KMS-11 (cell line): ENCODE measurements at regions not wholly inside any gene's neighbourhood (a gene's known extent, or its start where the extent isn't known, plus 50 kb on each side); places are given as distances from the start of the nearest gene placed in this dataset.

ENCODE experiments used
- H2AFZ ChIP-seq: fragments of 200-600 bp; sonication (generic); 2 replicates; pipeline ENCODE4 v1.6.1; 2016; ENCODE audit warnings: antibody characterized with exemption, mixed run types, low read depth
- H3K27ac ChIP-seq: fragments of 200-600 bp; sonication (generic); 2 replicates; pipeline ENCODE4 v1.6.1; 2016; ENCODE audit warnings: mild to moderate bottlenecking, mixed run types
- H3K27me3 ChIP-seq: fragments of 200-600 bp; sonication (generic); 2 replicates; pipeline ENCODE4 v1.6.1; 2017; ENCODE audit warnings: mild to moderate bottlenecking, low read depth, mixed run types, moderate library complexity; ENCODE audit not compliant: insufficient read depth
- H3K36me3 ChIP-seq: fragments of 200-600 bp; sonication (generic); 2 replicates; pipeline ENCODE4 v1.6.1; 2017; ENCODE audit warnings: mild to moderate bottlenecking, mixed run types; ENCODE audit not compliant: insufficient read depth
- H3K4me1 ChIP-seq: fragments of 200-600 bp; sonication (generic); 2 replicates; pipeline ENCODE4 v1.6.1; 2016; ENCODE audit warnings: mild to moderate bottlenecking, low read depth, mixed run types; ENCODE audit not compliant: poor library complexity, severe bottlenecking
- H3K4me2 ChIP-seq: fragments of 200-600 bp; sonication (generic); 2 replicates; pipeline ENCODE4 v1.7.0; 2016; ENCODE audit warnings: mild to moderate bottlenecking, mixed run types
- H3K4me3 ChIP-seq: fragments of 200-600 bp; sonication (generic); IDR thresholded peaks from 2 replicates; pipeline ENCODE4 v1.6.1; 2017; ENCODE audit warnings: low read depth, low read length, mixed read lengths; ENCODE audit not compliant: insufficient read depth
- H3K79me2 ChIP-seq: fragments of 200-600 bp; sonication (generic); 2 replicates; pipeline ENCODE4 v1.6.1; 2016; ENCODE audit warnings: low read depth, mixed run types; ENCODE audit not compliant: insufficient read depth
- H3K9ac ChIP-seq: fragments of 200-600 bp; sonication (generic); 2 replicates; pipeline ENCODE4 v1.6.1; 2016; ENCODE audit warnings: mild to moderate bottlenecking, mixed run types
- H4K20me1 ChIP-seq: fragments of 200-600 bp; sonication (generic); 2 replicates; pipeline ENCODE4 v1.6.1; 2016; ENCODE audit warnings: mild to moderate bottlenecking, mixed run types; ENCODE audit not compliant: insufficient read depth
- CTCF ChIP-seq: fragments of 200-600 bp; sonication (generic); conservative IDR thresholded peaks from 2 replicates; pipeline ENCODE4 v1.6.1; 2017; ENCODE audit warnings: low read depth, mild to moderate bottlenecking, antibody characterized with exemption, low read length, moderate library complexity, mixed read lengths

DNA sequence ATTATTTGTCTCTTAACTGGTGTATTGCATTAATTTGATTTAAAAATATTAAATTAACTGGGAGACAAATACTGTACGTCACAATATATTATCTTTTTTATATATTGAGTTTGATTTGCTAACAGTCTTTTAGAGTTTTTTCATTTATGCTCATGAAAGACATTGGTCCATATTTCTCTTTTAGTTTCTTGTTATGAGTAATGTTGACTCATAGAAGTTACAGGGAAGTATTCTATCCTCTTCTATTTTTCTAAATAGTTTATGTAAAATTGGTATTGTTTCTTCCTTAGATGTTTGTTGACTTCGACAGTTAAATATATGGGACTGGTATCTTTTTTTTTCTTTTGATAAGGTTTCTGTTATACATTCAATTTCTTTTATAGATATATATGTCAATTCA lies 1115.6 kb upstream of the CITED2 start:
- Histone ChIP-seq H4K20me1 (no peaks in the 10 kb centered on the region), H3K9ac (no peak overlapping the region), H3K27ac (no peak overlapping the region), H3K36me3 (no peaks in the 10 kb centered on the region), H2AFZ (no peak overlapping the region), H3K27me3 (no peaks in the 10 kb centered on the region), H3K4me3 (no peak overlapping the region), H3K79me2 (no peaks in the 10 kb centered on the region), H3K4me1 (no peaks in the 10 kb centered on the region), H3K4me2 (no peak overlapping the region)
- no peak for TF ChIP-seq CTCF

DNA sequence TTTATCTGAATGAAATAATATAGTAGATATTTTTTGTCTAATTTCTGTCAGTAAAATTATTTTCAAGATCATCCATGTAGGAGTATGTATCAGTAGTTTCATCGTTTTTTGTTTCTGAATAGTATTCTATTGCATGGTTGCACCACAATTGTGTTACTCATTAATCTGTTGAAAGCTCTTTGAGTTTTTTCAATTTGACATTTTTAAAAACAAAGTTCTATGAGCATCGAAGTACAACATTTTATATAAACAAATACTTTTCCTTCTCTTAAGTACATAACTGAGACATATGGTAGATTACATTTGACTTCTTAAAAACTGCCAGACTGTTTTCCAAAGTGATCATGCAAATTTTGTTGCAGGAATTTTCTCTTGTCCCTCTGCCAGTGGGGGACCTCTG lies 1113.1 kb upstream of the CITED2 start:
- H3K4me3 ChIP-seq: no peak overlapping the region
- H3K27me3 ChIP-seq: no peaks in the 10 kb centered on the region
- H3K9ac ChIP-seq: no peak overlapping the region
- H3K79me2 ChIP-seq: no peaks in the 10 kb centered on the region
- no peaks in the 10 kb centered on the region for H3K36me3 ChIP-seq
- no peak for TF ChIP-seq CTCF
- no peak overlapping the region for H3K4me2 ChIP-seq
- no peak overlapping the region for H3K27ac ChIP-seq
- H4K20me1 ChIP-seq: no peaks in the 10 kb centered on the region
- H3K4me1 ChIP-seq: no peaks in the 10 kb centered on the region
- H2AFZ ChIP-seq: no peak overlapping the region

DNA sequence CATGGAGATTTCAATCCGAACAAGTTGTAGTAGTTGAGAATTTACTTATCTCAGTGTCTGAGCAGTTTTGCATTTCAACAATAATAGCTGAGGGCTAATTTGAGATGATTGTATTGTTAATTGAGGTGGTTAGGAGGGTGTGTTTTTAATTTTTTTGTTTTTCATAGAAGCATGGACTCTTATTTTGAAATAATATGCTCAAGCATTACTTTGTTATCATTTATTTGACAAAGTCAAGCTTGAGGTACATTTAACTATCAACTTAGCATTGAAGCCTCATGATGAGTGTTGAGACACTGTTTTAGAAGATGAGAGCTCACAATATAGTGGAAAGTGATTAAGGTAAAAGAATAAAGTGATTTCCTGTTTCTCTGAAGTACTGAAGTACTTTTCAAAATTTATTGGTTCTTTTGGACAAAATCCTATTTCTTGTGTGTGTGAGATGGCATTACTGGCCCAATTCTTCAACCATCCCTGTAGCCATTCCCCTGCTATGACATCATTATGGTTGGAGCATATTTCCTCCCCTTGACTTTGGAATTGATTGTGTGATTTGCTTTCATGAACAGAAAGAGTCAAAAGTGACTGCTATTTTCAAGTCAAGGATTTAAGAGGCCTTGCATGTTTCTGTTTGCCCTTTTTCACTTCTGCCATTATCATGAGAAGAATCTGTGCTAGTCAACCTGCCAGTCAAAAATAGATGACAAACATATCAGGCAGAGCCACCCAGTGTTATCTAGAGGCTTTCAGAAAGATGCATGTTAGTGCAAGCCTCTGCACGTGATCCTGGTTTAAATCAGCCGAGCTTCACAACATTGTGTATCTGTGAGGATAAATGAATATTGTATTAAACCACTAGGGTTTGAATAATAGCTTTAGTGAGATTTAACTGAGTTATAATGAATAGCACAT lies 1112.3 kb upstream of the CITED2 start:
- Histone ChIP-seq H2AFZ (no peak overlapping the region), H3K36me3 (no peaks in the 10 kb centered on the region), H3K27ac (no peak overlapping the region), H4K20me1 (no peaks in the 10 kb centered on the region), H3K27me3 (no peaks in the 10 kb centered on the region), H3K4me2 (no peak overlapping the region), H3K79me2 (no peaks in the 10 kb centered on the region), H3K9ac (no peak overlapping the region), H3K4me1 (no peaks in the 10 kb centered on the region), H3K4me3 (no peak overlapping the region)
- TF ChIP-seq CTCF: no peak

GRCh38 chr6:140485740-140486449 lies 1111.4 kb upstream of the CITED2 start:
- no peak overlapping the region for H3K9ac ChIP-seq
- no peaks in the 10 kb centered on the region for H3K27me3 ChIP-seq
- TF ChIP-seq CTCF: no peak
- no peaks in the 10 kb centered on the region for H3K36me3 ChIP-seq
- H3K27ac ChIP-seq: no peak overlapping the region
- H3K79me2 ChIP-seq: no peaks in the 10 kb centered on the region
- H4K20me1 ChIP-seq: no peaks in the 10 kb centered on the region
- no peak overlapping the region for H3K4me3 ChIP-seq
- no peaks in the 10 kb centered on the region for H3K4me1 ChIP-seq
- no peak overlapping the region for H3K4me2 ChIP-seq
- no peak overlapping the region for H2AFZ ChIP-seq
